Muscle layer of duodenum (tissue), 2 donors: ENCODE measurements at regions not wholly inside any gene's neighbourhood (a gene's known extent, or its start where the extent isn't known, plus 50 kb on each side); places are given as distances from the start of the nearest gene placed in this dataset.
"Not testable (repeated sequence)": the region's sequence is repeated elsewhere in the genome, so short reads cannot be mapped to it uniquely, and the experiment has no call there.

Experiments
- H3K27ac ChIP-seq: one replicate; pipeline ENCODE4 v1.7.0; 2013; ENCODE audit warnings: mild to moderate bottlenecking, low read length
- H3K27me3 ChIP-seq: one replicate; pipeline ENCODE4 v1.7.0; 2013; ENCODE audit warnings: low read depth, mild to moderate bottlenecking, control low read depth, low read length
- H3K36me3 ChIP-seq, 2 donors: one replicate each; pipeline ENCODE4 v1.7.0; 2013; ENCODE audit warnings: low read length in 2 of 2, control low read depth in 1 of 2, mild to moderate bottlenecking in 1 of 2; ENCODE audit not compliant: insufficient read depth in 2 of 2, control insufficient read depth in 1 of 2
- H3K4me1 ChIP-seq, 2 donors: one replicate each; pipeline ENCODE4 v1.7.0; 2013; ENCODE audit warnings: low read length in 2 of 2, mild to moderate bottlenecking in 2 of 2, control low read depth in 1 of 2, moderate library complexity in 1 of 2; ENCODE audit not compliant: insufficient read depth in 2 of 2, control insufficient read depth in 1 of 2
- H3K4me3 ChIP-seq, 2 donors: one replicate each; pipeline ENCODE4 v1.7.0; 2013; ENCODE audit warnings: low read length in 2 of 2, low read depth in 1 of 2, mild to moderate bottlenecking in 1 of 2
- H3K9me3 ChIP-seq, 2 donors: one replicate each; pipeline ENCODE4 v1.7.0; 2013; ENCODE audit warnings: low read length in 2 of 2, control low read depth in 1 of 2, mild to moderate bottlenecking in 1 of 2; ENCODE audit not compliant: control insufficient read depth in 1 of 2
- donor health status: healthy.

- Histone ChIP-seq H3K36me3 (no peaks in the 10 kb centered on the region), H3K27ac (no peak overlapping the region), H3K4me1 (no peaks in the 10 kb centered on the region), H3K9me3 (no peaks in the 10 kb centered on the region), H3K4me3 (no peak overlapping the region), H3K27me3 (no peaks in the 10 kb centered on the region)
Measured at GRCh38 chr3:68676136-68676535, 256.2 kb downstream of the TAFA4 start.

- Histone ChIP-seq H3K36me3 (no peaks in the 10 kb centered on the region), H3K9me3 (no peaks in the 10 kb centered on the region), H3K4me3 (no peak overlapping the region), H3K27me3 (no peaks in the 10 kb centered on the region), H3K4me1 (peaks cover 0 to 6% of the 10 kb centered on the region in 2 donors), H3K27ac (no peak overlapping the region)
Measured at GRCh38 chr3:68667346-68667745, 265.0 kb downstream of the TAFA4 start.

- H3K4me3 ChIP-seq = no peak overlapping the region
- H3K4me1 ChIP-seq = peaks cover 0 to 6% of the 10 kb centered on the region in 2 donors
- H3K9me3 ChIP-seq = no peaks in the 10 kb centered on the region
- no peak overlapping the region for H3K27ac ChIP-seq
- no peaks in the 10 kb centered on the region for H3K36me3 ChIP-seq
- H3K27me3 ChIP-seq = no peaks in the 10 kb centered on the region
Measured at GRCh38 chr3:68666429-68667136, 265.8 kb downstream of the TAFA4 start.

- no peaks in the 10 kb centered on the region for H3K9me3 ChIP-seq
- H3K27me3 ChIP-seq = no peaks in the 10 kb centered on the region
- no peaks in the 10 kb centered on the region for H3K36me3 ChIP-seq
- peaks cover 0 to 6% of the 10 kb centered on the region in 2 donors for H3K4me1 ChIP-seq
- H3K27ac ChIP-seq = no peak overlapping the region
- no peak overlapping the region for H3K4me3 ChIP-seq
Measured at GRCh38 chr3:68664276-68664675, 268.1 kb downstream of the TAFA4 start.

- H3K27ac ChIP-seq = no peak overlapping the region
- no peak overlapping the region for H3K4me3 ChIP-seq
- peaks cover 0 to 6% of the 10 kb centered on the region in 2 donors for H3K4me1 ChIP-seq
- no peaks in the 10 kb centered on the region for H3K27me3 ChIP-seq
- no peaks in the 10 kb centered on the region for H3K36me3 ChIP-seq
- no peaks in the 10 kb centered on the region for H3K9me3 ChIP-seq
Measured at GRCh38 chr3:68662176-68662575, 270.2 kb downstream of the TAFA4 start.

GRCh38 chr3:68650657-68651056 is 281.7 kb downstream of the TAFA4 start:
- not testable (repeated sequence) for H3K9me3 ChIP-seq, H3K27ac ChIP-seq, H3K27me3 ChIP-seq, H3K36me3 ChIP-seq, H3K4me3 ChIP-seq, H3K4me1 ChIP-seq

- Histone ChIP-seq H3K9me3 (no peaks in the 10 kb centered on the region), H3K4me3 (no peak overlapping the region), H3K4me1 (no peaks in the 10 kb centered on the region), H3K27me3 (no peaks in the 10 kb centered on the region), H3K27ac (no peak overlapping the region), H3K36me3 (no peaks in the 10 kb centered on the region)
Measured at GRCh38 chr3:68648494-68648893, 283.9 kb downstream of the TAFA4 start.

- Histone ChIP-seq H3K27ac (no peak overlapping the region), H3K4me3 (no peak overlapping the region), H3K9me3 (peaks cover 0 to 9% of the 10 kb centered on the region in 2 donors)
Measured at GRCh38 chr3:68631850-68632545, 300.3 kb downstream of the TAFA4 start.

GRCh38 chr3:68620211-68620610 is 312.1 kb downstream of the TAFA4 start:
- Histone ChIP-seq H3K36me3 (no peaks in the 10 kb centered on the region), H3K27ac (no peak overlapping the region), H3K4me3 (no peak overlapping the region)

More at GRCh38 chr3:68631850-68632545, 300.3 kb downstream of the TAFA4 start:
- no peaks in the 10 kb centered on the region for H3K36me3 ChIP-seq
- no peaks in the 10 kb centered on the region for H3K4me1 ChIP-seq
- H3K27me3 ChIP-seq = no peaks in the 10 kb centered on the region

GRCh38 chr3:68614087-68614486 is 318.3 kb downstream of the TAFA4 start:
- no peaks in the 10 kb centered on the region for H3K9me3 ChIP-seq
- H3K27me3 ChIP-seq = no peaks in the 10 kb centered on the region
- H3K27ac ChIP-seq = no peak overlapping the region
- no peak overlapping the region for H3K4me3 ChIP-seq
- H3K4me1 ChIP-seq = no peaks in the 10 kb centered on the region
- H3K36me3 ChIP-seq = no peaks in the 10 kb centered on the region

More at GRCh38 chr3:68620211-68620610, 312.1 kb downstream of the TAFA4 start:
- Histone ChIP-seq H3K9me3 (no peaks in the 10 kb centered on the region), H3K4me1 (no peaks in the 10 kb centered on the region), H3K27me3 (no peaks in the 10 kb centered on the region)

- H3K27ac ChIP-seq = no peak overlapping the region
- no peaks in the 10 kb centered on the region for H3K9me3 ChIP-seq
- H3K36me3 ChIP-seq = no peaks in the 10 kb centered on the region
- no peak overlapping the region for H3K4me3 ChIP-seq
- H3K4me1 ChIP-seq = no peaks in the 10 kb centered on the region
- H3K27me3 ChIP-seq = no peaks in the 10 kb centered on the region
Measured at GRCh38 chr3:68571321-68571720, 361.0 kb downstream of the TAFA4 start.
